HG03378 (cell line): ENCODE measurements at regions not wholly inside any gene's neighbourhood (a gene's known extent, or its start where the extent isn't known, plus 50 kb on each side); places are given as distances from the start of the nearest gene placed in this dataset.
"Not testable (repeated sequence)": the region's sequence is repeated elsewhere in the genome, so short reads cannot be mapped to it uniquely, and the experiment has no call there.

Experiments used
- ATAC-seq: cut with Tn5 transposase; IDR thresholded peaks from one replicate; pipeline ENCODE4 v1.9.1; 2021; ENCODE audit warnings: mild to moderate bottlenecking, moderate library complexity; ENCODE audit not compliant: unreplicated experiment

DNA sequence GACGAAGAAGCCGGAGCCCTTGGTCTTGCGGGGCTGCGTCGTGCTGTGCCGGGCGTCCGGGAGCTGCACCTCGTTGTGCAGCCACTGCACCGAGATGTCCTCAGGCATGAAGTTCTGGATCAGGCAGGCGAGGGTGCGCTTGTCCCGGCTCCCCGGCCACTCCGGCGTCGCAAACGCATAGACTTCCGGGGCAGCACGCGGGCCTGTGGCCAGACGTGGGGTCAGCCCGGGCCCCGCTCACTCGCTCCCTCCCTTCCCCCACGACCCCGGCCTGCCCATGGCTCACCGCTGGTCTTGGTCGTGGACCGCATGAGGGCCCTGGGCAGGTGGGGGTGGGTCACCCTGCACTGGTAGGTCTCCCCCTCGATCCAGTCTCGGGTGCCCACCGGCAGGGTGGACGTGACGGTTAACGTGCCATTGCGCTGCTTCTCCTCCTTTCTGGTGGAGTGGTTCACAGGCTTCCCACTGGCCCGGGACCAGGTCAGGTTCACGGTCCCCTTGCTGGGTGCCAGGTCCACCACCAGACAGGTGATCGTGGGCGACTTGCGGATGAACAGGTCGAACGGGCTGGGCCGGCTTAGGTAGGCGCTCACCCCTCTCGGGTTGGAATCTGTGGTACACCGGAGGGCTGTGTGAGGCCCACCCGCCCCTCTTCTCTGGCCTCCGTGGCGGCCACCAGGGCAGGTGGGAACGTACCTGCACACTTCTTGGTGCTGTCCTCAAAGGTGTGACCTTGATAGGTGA, 74.0 kb downstream of the TMEM121 start:
- ATAC-seq: not testable (repeated sequence)

DNA sequence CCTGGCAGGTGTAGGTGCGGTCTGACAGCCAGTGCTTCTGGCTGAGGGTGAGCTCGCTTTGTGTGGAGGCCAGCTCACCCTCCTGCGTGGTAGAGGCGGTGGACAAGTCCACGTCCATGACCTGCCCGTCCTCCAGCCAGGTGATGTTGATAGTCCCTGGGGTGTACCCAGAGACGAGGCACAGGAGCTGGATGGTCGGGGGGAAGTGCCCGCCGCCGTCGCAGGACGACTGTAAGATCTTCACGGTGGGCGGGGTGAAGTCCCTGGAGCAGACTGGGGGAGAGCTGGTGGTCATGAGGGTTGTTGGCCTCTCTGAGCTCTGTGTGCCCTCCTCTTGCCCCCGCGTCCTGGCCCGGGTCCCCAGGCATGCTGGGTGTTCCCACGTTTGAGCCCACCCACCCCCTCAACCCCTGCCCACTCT, 74.6 kb downstream of the TMEM121 start:
- ATAC-seq: no peak

DNA sequence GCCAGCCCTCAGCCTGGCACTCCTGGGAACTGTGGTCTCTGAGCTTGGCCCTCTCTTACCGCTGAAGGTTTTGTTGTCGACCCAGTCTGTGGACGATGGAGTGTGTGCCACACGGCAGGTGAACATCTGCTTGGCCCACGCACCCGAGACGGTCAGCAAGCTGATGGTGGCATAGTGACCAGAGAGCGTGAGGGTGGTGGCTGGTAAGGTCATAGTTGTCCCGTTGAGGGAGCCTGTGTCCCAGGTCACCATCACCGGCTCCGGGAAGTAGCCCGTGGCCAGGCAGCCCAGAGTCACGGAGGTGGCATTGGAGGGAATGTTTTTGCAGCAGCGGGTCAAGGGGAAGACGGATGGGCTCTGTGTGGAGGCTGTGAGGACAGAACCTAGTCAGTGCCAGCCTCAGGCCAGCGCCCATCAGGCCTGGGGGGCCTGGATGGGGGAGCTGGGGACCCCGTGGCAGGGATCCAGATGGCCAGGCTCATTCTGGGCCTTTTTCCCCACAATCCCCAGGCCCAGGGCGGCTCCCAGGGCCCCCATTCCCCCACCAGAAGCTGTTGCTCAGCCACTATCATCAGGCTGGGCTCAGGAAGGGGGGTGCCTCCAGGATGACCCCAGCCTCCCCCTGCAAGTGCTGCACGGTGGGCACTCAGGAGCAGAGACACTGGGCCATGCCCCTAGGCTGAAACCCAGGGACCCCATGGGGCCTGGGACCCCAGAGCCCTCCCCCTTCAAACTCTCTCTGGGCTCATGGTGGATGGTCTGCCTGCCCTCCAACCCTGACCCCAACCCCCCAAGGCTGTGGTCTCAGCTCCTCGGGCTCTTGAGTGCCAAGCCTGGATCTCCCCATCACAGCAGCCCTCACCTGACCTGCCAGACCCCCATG, 75.2 kb downstream of the TMEM121 start:
- no peak for ATAC-seq

DNA sequence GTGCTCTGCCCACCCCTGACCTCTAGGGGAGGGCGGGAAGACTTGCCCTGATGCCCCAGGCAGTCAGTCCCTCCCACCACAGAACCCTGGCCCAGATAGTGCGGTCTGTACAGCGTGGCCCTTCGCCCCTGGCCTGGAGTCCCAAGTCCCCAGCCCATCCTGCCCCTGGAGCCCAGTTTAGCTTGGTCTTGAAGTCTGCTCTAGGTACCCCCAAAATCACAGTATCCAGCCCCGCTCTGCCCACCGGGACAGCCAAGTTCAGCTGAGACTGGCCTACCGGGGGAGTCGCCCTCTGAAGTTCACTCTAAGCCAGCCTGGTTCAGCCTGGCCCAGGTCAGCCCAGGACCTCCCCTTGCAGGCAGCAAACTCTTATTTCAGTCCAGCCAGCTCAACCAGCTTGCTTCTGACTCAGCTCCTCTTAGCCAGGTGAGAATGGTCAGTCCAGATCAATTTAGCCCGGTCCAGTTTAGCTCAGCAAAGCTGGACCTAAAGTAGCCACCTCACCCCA, 75.9 kb downstream of the TMEM121 start:
- no peak for ATAC-seq

DNA sequence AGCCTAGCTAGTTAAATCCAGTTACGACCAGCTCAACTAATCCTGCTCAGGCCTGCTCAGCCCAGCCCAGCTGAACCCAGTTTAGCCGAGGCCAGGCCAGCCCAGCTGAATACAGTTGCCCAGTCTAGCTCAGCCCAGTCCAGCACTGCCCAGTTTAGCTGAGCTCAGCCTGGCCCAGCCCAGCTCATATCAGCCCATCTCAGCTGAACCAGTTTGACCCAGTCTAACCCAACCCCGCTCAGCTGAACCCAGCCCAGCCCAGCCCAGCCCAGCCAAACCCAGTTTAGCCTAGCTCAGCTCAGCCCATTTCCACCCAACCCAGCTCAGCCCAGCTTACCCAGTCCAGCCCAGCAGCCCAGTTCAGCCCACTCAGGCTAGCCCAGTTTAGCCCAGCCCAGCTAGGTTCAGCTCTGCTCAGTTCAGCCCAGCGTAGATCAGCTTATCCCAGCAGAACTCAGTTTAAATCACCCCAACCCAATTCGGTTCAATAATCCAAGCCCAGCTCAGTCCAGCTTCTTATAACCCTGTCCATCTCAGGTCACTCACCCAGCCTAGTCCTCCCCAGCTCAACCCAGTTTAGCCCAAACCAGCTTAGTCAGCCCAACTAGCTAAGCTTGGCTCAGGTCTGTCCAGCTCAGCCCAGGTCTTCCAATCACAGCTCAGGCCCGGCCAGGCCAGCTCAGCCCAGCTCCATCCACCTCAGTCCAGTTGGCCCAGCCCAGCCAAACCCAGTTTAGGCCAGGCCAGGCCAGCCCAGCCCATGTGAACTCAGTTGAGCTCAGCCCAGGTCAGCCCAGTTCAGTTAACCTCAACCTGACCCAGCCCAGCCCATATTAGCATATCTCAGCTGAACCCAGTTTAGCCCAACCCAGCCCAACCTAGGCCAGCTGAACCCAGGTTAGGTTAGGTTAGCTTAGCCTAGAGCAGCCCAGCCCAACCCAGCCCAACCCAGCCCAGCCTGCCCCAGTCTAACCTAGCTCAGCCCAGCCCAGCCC, 76.7 kb downstream of the TMEM121 start:
- no peak for ATAC-seq

DNA sequence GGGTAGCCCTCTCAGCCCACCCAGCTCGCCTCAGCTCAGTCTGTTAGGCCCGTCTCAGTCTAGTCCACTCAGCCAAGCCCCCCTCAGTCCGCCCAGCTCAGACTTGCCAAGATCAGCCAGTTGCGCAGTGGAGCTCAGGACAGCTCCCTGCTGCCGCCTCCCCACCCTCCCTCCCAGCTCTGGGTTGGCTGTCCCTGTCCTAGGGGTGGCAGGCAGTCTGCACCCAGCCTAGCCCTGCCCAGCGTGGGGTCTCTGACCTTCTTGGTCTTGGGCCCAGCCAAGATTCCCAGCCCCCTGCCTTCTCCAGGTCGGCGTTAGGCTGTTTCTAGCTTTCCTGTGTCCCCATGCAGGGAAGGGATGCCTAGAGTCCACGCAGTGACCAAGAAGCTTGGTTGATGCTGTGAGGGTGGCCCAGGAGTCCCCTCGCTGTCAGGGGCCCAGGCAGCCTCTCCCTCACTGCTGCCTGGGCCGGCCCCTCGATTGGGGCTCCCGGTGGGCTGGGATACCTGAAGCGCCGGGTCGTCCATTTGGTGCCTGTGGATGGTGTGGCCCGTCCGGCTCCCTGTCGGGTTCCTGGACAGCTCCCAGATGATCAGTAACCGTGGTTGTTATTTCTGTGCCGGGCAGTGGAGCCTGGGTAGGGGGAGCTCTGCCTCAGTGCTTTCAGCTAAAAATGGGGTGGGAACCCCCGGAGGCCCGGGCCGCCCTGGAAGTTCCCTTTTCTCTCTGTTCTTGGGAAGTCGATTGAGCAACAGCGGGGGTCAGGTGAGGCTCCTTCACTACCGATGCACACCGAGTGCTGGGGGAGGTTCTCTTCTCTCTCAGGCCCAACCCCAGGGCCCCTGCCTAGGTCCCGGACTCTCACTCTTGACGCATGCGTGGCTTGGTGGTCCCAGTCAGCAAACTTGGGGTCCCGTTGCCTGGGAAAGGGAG, 78.4 kb downstream of the TMEM121 start:
- not testable (repeated sequence) for ATAC-seq

DNA sequence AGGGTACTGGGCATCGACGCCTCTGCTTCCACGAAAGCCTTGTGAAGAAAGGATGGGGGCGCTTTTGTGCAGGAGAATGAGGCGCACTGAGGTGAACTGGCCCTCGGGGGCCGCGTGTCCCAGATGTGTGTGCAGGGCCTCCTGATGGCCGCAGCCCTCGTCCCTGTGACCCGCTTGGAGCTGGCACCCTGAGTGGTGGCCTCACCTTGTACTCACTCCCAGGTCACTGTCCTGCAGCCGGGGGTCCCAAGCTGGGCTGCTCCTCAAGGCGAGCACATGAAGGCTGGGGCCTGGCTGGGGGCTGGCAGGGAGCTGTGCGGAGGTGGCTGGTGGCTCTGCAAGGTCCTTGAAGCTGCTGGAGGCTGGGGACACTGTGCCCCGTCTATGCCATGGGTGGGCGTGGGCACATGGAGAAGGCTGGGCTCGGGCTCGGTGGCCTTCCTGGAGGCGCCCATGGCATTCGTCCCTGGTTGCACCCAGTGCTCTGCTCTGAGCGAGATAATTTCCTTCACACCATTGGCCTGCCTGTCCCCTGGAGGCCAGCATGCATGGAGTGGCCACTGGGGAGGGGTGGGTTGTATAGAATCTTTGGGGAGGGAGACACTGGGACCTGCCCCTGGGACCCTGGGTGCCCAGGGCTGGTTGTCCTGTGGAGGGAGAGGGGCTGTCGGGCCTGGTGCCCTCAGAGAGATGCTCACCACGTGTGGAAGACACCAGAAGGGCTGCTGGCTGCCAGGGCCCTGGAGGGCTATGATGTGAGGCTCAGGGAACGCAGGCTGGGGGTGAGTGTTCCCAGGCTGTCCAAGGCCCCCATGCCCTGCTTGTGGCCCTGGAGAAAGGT, 79.3 kb downstream of the TMEM121 start:
- no peak for ATAC-seq

DNA sequence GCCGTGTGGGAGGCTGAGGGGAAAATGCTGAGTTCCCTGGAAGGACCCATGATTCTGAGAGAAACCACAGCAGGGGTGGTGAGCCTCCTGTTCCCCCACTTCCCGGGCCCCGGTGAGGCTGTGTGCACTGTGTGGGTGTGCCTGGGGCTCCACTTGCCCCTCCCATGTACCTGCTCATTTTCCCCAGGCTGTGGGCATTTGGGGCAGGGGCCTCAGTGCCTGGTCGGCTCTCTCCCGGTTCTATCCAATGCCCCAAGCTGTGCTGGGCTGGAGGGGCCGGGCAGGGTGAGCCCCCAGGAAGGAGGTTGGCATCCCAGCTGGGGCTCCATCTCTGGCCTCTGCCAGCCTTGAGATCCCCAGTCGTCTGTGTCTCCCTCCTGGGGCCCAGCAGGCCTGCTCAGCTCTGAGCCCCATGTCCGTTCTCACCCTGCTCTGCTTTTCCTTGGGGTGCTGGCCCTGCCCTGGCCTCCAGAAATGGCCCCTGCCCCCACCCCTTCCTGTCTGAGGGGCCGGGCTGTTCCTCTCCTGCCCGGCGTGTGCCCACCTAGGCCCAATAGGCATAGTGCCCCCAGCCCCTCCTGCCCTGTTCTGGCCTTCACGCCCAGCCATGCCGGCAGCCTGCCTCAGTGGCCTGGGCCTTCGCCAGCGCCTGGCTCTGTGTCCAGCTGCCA, 80.1 kb downstream of the TMEM121 start:
- not testable (repeated sequence) for ATAC-seq

DNA sequence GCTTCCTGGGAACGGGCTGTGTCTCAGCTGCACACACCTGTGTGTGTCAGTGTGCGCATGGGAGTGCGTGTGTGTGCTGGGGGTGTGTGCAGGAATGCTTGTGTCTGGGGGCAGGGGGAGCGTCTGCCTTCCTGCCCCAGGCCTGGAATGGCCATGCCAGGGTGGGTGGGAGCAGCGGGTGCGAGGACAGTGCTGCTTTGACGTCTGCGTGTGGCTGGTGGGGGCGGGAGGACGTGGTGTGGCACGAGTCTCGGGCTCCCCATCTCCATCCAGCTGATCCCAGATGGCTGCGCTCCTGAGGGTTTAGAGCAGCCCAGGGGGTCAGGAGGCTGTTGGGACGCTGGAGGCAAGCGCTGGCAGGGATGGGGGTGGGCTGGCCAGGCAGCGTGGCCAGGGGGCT, 80.6 kb downstream of the TMEM121 start:
- ATAC-seq: not testable (repeated sequence)

DNA sequence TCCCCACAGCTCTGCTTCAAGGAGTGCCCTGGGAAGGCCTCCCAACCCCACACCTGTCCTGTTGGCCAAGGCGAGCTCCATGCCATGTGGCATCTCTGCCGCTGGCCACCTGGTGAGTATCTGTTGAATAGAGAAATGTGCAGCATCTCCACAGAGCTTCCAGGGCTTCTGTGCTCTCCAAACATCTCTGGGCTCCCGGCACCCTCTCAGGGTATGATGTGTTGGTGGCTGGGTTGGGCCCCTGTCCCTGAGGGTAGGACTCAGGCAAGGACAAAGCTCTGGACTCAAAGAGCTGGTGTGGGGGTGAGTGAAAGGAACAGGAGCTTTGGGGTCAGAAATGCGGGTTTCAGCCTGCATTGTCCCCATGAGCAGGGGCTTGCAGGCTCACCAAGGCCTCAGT, 88.6 kb downstream of the TMEM121 start:
- ATAC-seq: not testable (repeated sequence)

DNA sequence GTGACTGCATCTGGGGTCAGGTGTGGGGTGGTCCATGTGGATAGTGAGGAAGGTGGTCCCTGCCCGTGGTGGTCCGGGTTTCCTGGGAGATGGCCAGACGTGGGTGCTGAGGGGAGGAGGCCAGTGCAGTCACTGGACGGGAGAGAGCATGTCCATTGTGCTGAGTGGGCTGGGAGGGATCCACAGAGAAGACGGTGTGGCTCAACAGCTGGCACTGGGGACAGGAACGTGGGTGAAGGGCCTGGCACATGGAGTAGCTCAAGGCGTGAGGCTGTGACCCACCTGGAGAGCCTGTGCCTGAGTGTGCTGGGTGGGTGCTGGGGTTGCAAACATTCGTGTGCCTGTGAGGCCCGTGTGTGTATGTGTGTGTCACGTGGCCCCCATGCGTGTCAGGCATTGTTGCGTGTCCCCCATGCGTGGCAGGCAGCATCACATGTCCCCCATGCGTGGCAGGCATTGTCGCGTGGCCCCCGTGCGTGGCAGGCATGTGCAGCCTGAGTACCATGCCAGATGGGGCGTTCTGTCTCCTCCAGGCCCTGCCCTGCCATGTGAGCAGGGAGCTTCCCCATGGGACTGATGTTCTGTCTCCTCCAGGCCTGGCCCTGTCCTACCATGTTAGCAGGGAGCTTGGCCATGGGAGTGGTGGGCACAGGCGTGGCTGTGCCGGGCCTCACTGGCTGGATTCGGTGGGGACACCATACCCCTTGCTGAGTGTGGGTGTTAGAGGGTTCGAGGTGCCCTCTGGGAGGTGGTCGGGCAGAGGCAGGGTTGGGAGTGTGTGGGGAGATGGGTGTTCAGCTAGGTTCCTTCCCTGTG, 89.8 kb downstream of the TMEM121 start:
- not testable (repeated sequence) for ATAC-seq

DNA sequence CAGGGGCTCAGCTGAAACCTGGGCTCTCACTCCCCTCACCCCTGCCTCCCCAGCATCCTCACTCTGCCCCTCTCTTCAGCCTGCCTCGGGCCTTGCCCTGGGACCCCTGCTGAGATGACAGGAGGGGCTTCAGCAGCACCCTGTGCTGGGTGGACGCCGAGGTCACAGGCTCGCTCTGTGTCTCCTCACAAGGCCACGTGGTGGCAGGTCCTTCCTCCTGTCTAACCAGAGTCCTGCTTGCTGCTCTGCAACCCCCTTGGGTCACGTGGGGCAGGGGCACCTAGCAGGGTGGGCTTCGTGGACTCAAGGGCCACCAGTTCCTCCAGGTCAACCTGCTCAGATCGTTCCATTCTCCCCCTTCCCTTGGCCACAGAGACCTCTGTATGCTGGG, 90.4 kb downstream of the TMEM121 start:
- ATAC-seq: no peak

DNA sequence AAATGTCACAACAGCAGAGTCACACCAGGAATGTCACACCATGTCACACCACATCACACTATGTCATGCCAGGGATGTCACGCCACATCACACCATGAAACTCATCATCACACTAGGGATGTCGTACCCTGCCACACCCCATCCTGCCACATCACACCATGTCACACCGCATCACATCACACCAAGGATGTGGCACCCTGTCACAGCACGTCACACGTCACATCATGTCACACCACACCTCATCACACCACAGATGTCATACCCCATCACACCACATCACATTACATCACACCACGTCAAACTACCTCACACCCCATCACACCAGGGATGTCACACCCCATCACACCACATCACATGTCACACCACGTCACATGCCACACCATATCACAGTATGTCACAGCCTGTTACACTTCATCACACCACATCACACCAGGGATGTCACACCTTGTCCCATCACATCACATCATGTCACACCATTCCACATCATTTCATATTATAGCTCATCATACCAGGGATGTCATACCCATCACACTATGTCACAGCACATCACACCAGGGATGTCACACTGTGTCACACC, 90.9 kb downstream of the TMEM121 start:
- ATAC-seq: no peak

DNA sequence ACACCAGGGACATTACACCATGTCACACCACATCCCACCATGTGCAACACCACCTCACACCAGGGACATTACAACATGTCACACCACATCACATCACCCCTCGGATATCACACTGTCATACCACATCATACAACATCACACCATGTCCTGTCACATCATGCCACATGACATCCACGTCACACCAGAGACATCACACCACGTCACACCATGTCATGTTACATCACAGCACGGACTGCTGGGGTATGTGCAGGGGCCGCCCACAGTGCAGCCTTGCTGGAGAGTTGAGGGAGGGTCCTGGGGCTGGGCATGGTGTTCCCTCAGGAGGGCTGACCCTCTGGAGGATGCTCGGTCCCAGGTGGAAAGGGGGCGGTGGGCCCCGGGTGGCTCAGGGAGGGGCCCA, 91.4 kb downstream of the TMEM121 start:
- ATAC-seq: not testable (repeated sequence)

DNA sequence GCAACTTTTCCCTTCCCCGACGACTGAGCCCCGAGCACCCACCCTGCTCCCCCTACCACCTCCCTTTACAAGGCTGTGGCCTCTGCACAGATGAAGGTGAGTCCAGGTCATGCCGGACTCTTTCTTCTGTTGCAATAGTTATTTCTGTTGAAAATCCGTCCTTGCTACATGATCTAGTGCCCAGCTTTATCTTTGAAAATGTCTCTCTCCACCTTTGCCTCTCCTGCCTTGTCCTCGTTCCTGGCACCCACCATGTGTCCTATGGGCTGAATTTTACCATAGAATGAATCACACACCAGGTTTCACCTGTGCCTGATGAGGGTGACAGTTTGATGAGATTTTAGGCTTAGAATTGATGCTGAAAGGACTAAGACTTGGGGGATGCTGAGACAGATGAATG, 92.9 kb downstream of the TMEM121 start:
- ATAC-seq: not testable (repeated sequence)

DNA sequence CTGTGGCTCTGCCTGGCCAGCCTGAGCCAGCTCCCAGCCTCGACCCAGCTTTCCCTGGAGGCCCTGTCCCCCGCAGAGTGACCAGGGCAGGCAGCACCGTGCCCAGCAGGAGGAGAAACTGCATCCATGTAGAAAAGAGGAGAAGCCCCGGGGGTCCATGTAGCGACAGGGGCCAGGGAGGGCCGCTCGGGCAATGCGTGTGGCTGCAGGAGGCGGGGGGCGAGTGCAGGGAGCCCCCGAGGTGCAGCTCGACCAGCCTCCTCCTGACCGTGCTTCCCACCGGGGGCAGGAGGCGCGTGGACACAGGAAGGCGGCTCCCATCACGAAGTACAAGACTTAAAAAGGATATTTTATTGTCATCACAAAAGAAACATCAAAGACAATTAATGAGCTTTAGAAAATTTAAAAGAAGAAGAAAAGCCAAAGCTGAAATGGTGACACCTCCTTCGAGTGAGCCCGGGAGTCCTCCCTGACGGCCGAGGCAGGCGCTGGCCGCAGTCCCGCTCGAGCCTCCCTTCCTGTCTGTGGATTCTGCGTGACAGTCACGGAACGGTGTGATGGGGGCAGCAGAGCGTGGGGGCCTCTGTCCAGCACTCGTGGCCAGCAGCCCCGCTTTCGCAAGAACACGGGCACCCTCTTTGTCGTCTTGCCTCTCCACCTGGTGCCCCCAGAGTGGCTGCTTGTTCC, 93.9 kb downstream of the TMEM121 start:
- ATAC-seq: not testable (repeated sequence)
